ENCODE measurements at regions not wholly inside any gene's neighbourhood (a gene's known extent, or its start where the extent isn't known, plus 50 kb on each side); places are given as distances from the start of the nearest gene placed in this dataset.

DNA sequence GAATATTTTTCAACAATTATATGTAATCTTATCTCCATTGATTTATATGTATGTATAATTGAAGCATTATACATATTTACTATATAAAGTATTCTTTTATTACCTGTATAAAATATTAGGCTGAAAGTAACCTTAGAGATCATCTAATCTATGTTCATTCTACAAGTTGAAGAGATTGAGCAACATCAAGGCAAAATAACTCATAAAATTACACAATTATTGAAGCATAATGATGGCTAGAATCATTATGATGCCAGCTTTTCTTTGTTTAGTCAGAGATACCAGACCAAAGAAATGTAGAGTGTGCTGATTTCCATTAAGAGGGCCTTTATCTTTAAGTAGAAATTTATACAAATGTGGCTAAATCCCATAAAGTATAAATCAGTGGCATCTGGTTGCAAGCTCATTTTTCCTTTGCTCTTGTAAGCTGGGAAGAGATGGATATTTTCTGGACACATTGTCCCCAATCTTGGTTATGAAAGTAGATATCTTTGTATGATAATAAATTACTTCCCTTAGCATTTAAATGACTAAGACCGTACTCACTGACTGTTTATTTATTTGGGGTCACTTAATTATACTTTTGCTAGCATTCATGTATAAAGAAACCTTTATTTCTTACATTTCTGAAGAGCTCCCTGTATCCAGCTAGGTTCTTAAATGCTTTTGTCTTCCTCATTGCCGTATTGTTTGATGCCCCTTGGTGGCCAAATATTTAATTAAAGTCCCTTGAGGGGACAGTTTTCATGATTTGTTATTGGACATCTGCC lies 339.8 kb downstream of the PCDH7 start:
- TF ChIP-seq ZNF274 (IDR thresholded peaks at IDR 0.05; ENCODE audit: low read depth, low read length) (no peak), YY1 (IDR thresholded peaks at IDR 0.05; ENCODE audit: insufficient read depth, insufficient read length) (no peak), SUZ12 (IDR thresholded peaks at IDR 0.05; ENCODE audit: extremely low read depth, insufficient read depth, insufficient read length) (no peak)

All from NT2/D1 (cell line).